ENCODE measurements at regions not wholly inside any gene's neighbourhood (a gene's known extent, or its start where the extent isn't known, plus 50 kb on each side); places are given as distances from the start of the nearest gene placed in this dataset.

DNA sequence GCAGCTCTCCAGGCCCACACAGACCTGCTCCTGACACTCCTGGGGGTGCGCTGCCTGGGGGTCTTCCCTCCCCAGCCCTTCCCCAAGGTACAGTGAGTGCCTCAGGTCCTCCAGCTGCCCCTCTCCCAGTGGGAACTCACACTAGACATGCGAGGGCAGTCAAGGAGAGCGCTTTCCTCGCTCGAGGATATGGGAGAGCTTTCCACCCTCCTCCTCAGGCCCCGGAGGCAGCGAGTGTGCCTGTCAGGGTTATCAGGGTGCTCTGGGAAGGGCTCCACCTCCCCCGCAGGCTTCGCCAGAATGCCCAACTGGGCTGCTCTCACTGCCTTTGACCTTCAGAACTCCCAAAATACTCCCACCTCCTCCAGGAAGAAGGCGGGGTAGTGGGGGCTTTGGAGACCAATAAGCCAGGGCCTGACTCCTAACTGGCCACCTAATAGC is 85.7 kb upstream of the LAPTM4A start:
- no peak for DNase-seq
- Histone ChIP-seq H3K9me3 (ENCODE audit: low read length) (no peaks in the 10 kb centered on the region), H3K27ac (ENCODE audit: low read depth, low read length) (no peak overlapping the region), H3K4me3 (ENCODE audit: low read length) (no peak overlapping the region), H3K27me3 (ENCODE audit: insufficient read depth, low read length, poor library complexity, severe bottlenecking) (no peaks in the 10 kb centered on the region), H3K4me1 (ENCODE audit: insufficient read depth, low read length) (no peaks in the 10 kb centered on the region), H3K36me3 (ENCODE audit: insufficient read depth, low read length) (no peaks in the 10 kb centered on the region)
- ChIA-PET POLR2A (no interaction called here), CTCF (no interaction called here)
- Mint-ChIP-seq H3K36me3 (no peaks in the 10 kb centered on the region), H3K27me3 (peaks cover 1 to 7% of the 10 kb centered on the region in 2 donors), H3K4me1 (no peaks in the 10 kb centered on the region), H3K27ac (no peak overlapping the region), H3K9me3 (no peaks in the 10 kb centered on the region), H3K4me3 (no peak overlapping the region)

DNA sequence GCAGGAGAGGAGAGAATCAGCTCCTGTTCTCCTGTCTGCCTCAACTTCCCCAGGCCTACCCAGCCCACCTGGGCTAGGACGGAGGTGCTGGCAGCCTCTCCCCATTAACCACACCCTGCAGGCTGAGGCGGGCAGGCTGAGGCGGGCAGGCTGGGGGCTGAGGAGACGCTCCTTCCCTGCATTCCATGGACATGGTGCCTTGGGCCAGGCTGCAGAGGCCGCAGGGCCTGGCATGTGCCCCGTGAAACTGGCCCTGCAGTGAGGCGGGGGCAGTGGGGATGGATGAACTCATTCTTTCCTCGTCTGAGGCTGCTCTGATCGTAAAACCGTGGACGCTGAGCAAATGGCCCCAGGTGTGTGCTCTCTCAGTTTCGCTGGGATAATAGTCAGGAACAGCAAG is 84.7 kb upstream of the LAPTM4A start:
- Mint-ChIP-seq H3K9me3 (no peaks in the 10 kb centered on the region), H3K36me3 (no peaks in the 10 kb centered on the region), H3K27me3 (peaks cover 9 to 10% of the 10 kb centered on the region in 2 donors), H3K27ac (no peak overlapping the region), H3K4me1 (no peaks in the 10 kb centered on the region), H3K4me3 (no peak overlapping the region)
- no peaks in the 10 kb centered on the region for H3K27me3 ChIP-seq (ENCODE audit: insufficient read depth, low read length, poor library complexity, severe bottlenecking)
- DNase-seq, result no peak
- H3K9me3 ChIP-seq (ENCODE audit: low read length), result no peaks in the 10 kb centered on the region
- H3K27ac ChIP-seq (ENCODE audit: low read depth, low read length), result no peak overlapping the region
- H3K36me3 ChIP-seq (ENCODE audit: insufficient read depth, low read length), result no peaks in the 10 kb centered on the region
- no peak overlapping the region for H3K4me3 ChIP-seq (ENCODE audit: low read length)
- no peaks in the 10 kb centered on the region for H3K4me1 ChIP-seq (ENCODE audit: insufficient read depth, low read length)
- CTCF ChIA-PET, result no interaction called here
- POLR2A ChIA-PET, result no interaction called here

GRCh38 chr2:20135631-20136050 is 84.2 kb upstream of the LAPTM4A start:
- DNase-seq, result no peak
- no peaks in the 10 kb centered on the region for H3K9me3 ChIP-seq (ENCODE audit: low read length)
- no peaks in the 10 kb centered on the region for H3K36me3 ChIP-seq (ENCODE audit: insufficient read depth, low read length)
- POLR2A ChIA-PET, result no interaction called here
- no peak overlapping the region for H3K27ac ChIP-seq (ENCODE audit: low read depth, low read length)
- no peak overlapping the region for H3K4me3 Mint-ChIP-seq
- CTCF ChIA-PET, result no interaction called here
- H3K27ac Mint-ChIP-seq, result peak overlapping the region in 2 of 8 donors; percentile 10 to 11
- no peaks in the 10 kb centered on the region for H3K27me3 ChIP-seq (ENCODE audit: insufficient read depth, low read length, poor library complexity, severe bottlenecking)
- peaks cover 14 to 15% of the 10 kb centered on the region in 2 donors for H3K27me3 Mint-ChIP-seq
- H3K4me3 ChIP-seq (ENCODE audit: low read length), result no peak overlapping the region
- no peaks in the 10 kb centered on the region for H3K4me1 Mint-ChIP-seq
- no peaks in the 10 kb centered on the region for H3K9me3 Mint-ChIP-seq
- H3K4me1 ChIP-seq (ENCODE audit: insufficient read depth, low read length), result no peaks in the 10 kb centered on the region
- no peaks in the 10 kb centered on the region for H3K36me3 Mint-ChIP-seq

GRCh38 chr2:20132990-20133535 is 81.6 kb upstream of the LAPTM4A start:
- no peak overlapping the region for H3K27ac ChIP-seq (ENCODE audit: low read depth, low read length)
- CTCF ChIA-PET, result no interaction called here
- POLR2A ChIA-PET, result no interaction called here
- H3K27me3 ChIP-seq (ENCODE audit: insufficient read depth, low read length, poor library complexity, severe bottlenecking), result no peaks in the 10 kb centered on the region
- H3K36me3 ChIP-seq (ENCODE audit: insufficient read depth, low read length), result no peaks in the 10 kb centered on the region
- no peak overlapping the region for H3K4me3 ChIP-seq (ENCODE audit: low read length)
- Mint-ChIP-seq H3K4me3 (no peak overlapping the region), H3K36me3 (no peaks in the 10 kb centered on the region), H3K27ac (no peak overlapping the region), H3K4me1 (no peaks in the 10 kb centered on the region), H3K9me3 (no peaks in the 10 kb centered on the region), H3K27me3 (peaks cover 15 to 21% of the 10 kb centered on the region in 2 donors)
- H3K4me1 ChIP-seq (ENCODE audit: insufficient read depth, low read length), result no peaks in the 10 kb centered on the region
- no peak for DNase-seq
- H3K9me3 ChIP-seq (ENCODE audit: low read length), result no peaks in the 10 kb centered on the region

- no peaks in the 10 kb centered on the region for H3K36me3 ChIP-seq (ENCODE audit: insufficient read depth, low read length)
- H3K27ac Mint-ChIP-seq, result no peak overlapping the region
- no peaks in the 10 kb centered on the region for H3K9me3 Mint-ChIP-seq
- H3K4me3 ChIP-seq (ENCODE audit: low read length), result no peak overlapping the region
- H3K27me3 Mint-ChIP-seq, result peaks cover 15 to 21% of the 10 kb centered on the region in 2 donors
- H3K27me3 ChIP-seq (ENCODE audit: insufficient read depth, low read length, poor library complexity, severe bottlenecking), result no peaks in the 10 kb centered on the region
- ChIA-PET CTCF (no interaction called here), POLR2A (no interaction called here)
- H3K4me3 Mint-ChIP-seq, result no peak overlapping the region
- no peak for DNase-seq
- no peak overlapping the region for H3K27ac ChIP-seq (ENCODE audit: low read depth, low read length)
- H3K9me3 ChIP-seq (ENCODE audit: low read length), result no peaks in the 10 kb centered on the region
- no peaks in the 10 kb centered on the region for H3K36me3 Mint-ChIP-seq
- H3K4me1 Mint-ChIP-seq, result no peaks in the 10 kb centered on the region
- no peaks in the 10 kb centered on the region for H3K4me1 ChIP-seq (ENCODE audit: insufficient read depth, low read length)
These were observed 79.6 kb upstream of the LAPTM4A start for GRCh38 chr2:20130821-20131645.

- Histone ChIP-seq H3K4me1 (ENCODE audit: insufficient read depth, low read length) (no peaks in the 10 kb centered on the region), H3K9me3 (ENCODE audit: low read length) (no peaks in the 10 kb centered on the region), H3K4me3 (ENCODE audit: low read length) (no peak overlapping the region), H3K27me3 (ENCODE audit: insufficient read depth, low read length, poor library complexity, severe bottlenecking) (no peaks in the 10 kb centered on the region), H3K36me3 (ENCODE audit: insufficient read depth, low read length) (no peaks in the 10 kb centered on the region), H3K27ac (ENCODE audit: low read depth, low read length) (no peak overlapping the region)
- Mint-ChIP-seq H3K4me3 (no peak overlapping the region), H3K9me3 (no peaks in the 10 kb centered on the region), H3K27ac (no peak overlapping the region), H3K27me3 (peaks cover 17 to 21% of the 10 kb centered on the region in 2 donors), H3K36me3 (no peaks in the 10 kb centered on the region), H3K4me1 (no peaks in the 10 kb centered on the region)
- POLR2A ChIA-PET, result no interaction called here
- no peak for DNase-seq
- CTCF ChIA-PET, result no interaction called here
These were observed 78.7 kb upstream of the LAPTM4A start for GRCh38 chr2:20130160-20130560.

DNA sequence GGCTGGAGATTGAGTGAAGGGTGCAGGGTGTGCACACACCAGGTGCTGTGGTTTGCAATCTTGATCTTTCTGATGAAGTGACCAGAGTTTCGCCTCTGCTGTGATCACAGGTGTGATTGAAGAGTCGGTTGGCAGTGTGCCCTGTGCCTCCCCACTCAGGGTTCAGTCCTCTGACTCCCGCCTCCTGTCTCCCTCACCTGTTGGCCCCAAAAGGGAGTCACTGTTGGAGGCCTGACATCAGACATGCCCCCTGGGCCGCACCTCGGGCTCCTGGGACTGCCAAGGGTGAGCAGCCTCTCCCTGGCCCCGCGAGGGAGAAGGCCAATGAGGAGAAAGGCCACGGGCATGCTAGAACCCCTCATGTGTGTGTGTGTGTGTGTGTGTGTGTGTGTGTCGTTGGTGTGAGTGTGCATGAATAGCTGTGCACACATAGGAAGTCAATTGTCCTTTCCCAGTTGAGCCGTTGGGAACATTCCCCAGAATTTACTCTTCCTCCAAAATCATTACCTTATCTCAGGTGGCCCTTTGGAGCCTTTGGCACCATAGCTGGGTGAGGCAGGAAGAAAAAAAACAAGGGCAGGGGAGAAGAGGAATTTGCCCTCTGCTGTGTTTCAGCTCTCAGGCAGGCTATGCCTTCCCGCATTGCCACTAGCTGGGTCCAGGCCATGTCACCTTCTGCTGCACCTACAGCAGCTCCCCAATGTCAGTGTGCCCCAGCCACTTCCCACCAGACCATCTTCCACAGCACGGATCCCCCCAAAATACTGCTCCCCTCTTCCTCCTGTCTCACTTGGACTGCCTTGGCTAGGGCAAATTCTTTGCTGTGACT is 78.1 kb upstream of the LAPTM4A start:
- no peak overlapping the region for H3K27ac Mint-ChIP-seq
- no peaks in the 10 kb centered on the region for H3K9me3 Mint-ChIP-seq
- no peak overlapping the region for H3K4me3 Mint-ChIP-seq
- H3K36me3 ChIP-seq (ENCODE audit: insufficient read depth, low read length), result no peaks in the 10 kb centered on the region
- no peak for DNase-seq
- POLR2A ChIA-PET, result no interaction called here
- H3K4me1 ChIP-seq (ENCODE audit: insufficient read depth, low read length), result no peaks in the 10 kb centered on the region
- H3K27me3 ChIP-seq (ENCODE audit: insufficient read depth, low read length, poor library complexity, severe bottlenecking), result no peaks in the 10 kb centered on the region
- H3K4me1 Mint-ChIP-seq, result no peaks in the 10 kb centered on the region
- H3K27me3 Mint-ChIP-seq, result peaks cover 14 to 21% of the 10 kb centered on the region in 2 donors
- no peak overlapping the region for H3K27ac ChIP-seq (ENCODE audit: low read depth, low read length)
- H3K4me3 ChIP-seq (ENCODE audit: low read length), result no peak overlapping the region
- no peaks in the 10 kb centered on the region for H3K9me3 ChIP-seq (ENCODE audit: low read length)
- CTCF ChIA-PET, result no interaction called here
- H3K36me3 Mint-ChIP-seq, result no peaks in the 10 kb centered on the region

All from CD8-positive, alpha-beta memory T cell (primary cell).